HepG2 (cell line): ENCODE measurements at regions not wholly inside any gene's neighbourhood (a gene's known extent, or its start where the extent isn't known, plus 50 kb on each side); places are given as distances from the start of the nearest gene placed in this dataset.

Experiments used
- ATAC-seq: fragments of 200-7000 bp; cut with Tn5 transposase; 3 replicates; pipeline ENCODE4 v1.9.1; 2020; ENCODE audit warnings: mild to moderate bottlenecking, moderate library complexity
- BruUV-seq: library from RNA; stranded (reverse); fragments of 400-500 nt; replicated peaks from 2 replicates; lab custom pipeline; 2021; lab: Mats Ljungman, UMichigan
- CTCF ChIA-PET: fragments of 300-600 bp; formaldehyde crosslinking; extraction: SDS; loops from one replicate; lab custom pipeline; 2021; ENCODE audit warnings: low total read pairs, inconsistent platforms, low intra/inter-chr PET ratio; lab: Yijun Ruan, JAX
- POLR2A ChIA-PET: fragments of 350-600 bp; sonication (Branson Sonifier 250); formaldehyde crosslinking; loops from one replicate; lab custom pipeline; 2020; ENCODE audit warnings: antibody characterized with exemption, inconsistent platforms; lab: Yijun Ruan, JAX
- DNase-seq: peaks from one replicate; pipeline ENCODE4 v3.0.0-alpha.2; 2015; ENCODE audit warnings: low spot score
- FAIRE-seq: peaks from 3 replicates; lab custom pipeline; 2011; peaks lifted over from hg19 to GRCh38; lab: Jason Lieb, UNC
- H2AFZ ChIP-seq: one replicate; pipeline ENCODE4 v1.6.1; 2011; ENCODE audit warnings: low read length, inconsistent platforms
- H3K27ac ChIP-seq: fragments of 300-600 bp; 3 replicates; pipeline ENCODE4 v1.8.0; 2011; ENCODE audit warnings: mixed run types, mild to moderate bottlenecking, mixed read lengths, low read length, inconsistent platforms; ENCODE audit not compliant: insufficient read depth; ENCODE audit errors: extremely low read length
- H3K27me3 ChIP-seq, 2 experiments: fragments of 200-600 bp in 1 of 2; 2 replicates in 1 of 2; 3 replicates in 1 of 2; pipeline versions ENCODE4 v1.6.0 to v1.8.0; 2011; ENCODE audit warnings: low read length in 2 of 2, mild to moderate bottlenecking in 2 of 2, moderate library complexity in 2 of 2, inconsistent platforms in 1 of 2; ENCODE audit not compliant: insufficient read depth in 2 of 2, control insufficient read depth in 1 of 2
- H3K36me3 ChIP-seq, 2 experiments: fragments of 200-600 bp in 1 of 2; replicated peaks in 1 of 2; 2 replicates in 1 of 2; 3 replicates in 1 of 2; pipeline versions ENCODE4 v1.5.1 to v1.8.0; 2011; ENCODE audit warnings: low read length in 2 of 2, inconsistent platforms in 1 of 2; ENCODE audit not compliant: insufficient read depth in 2 of 2, control insufficient read depth in 1 of 2
- H3K4me1 ChIP-seq: 2 replicates; pipeline ENCODE4 v1.5.1; 2012; ENCODE audit warnings: low read length, inconsistent platforms; ENCODE audit not compliant: insufficient read depth
- H3K4me2 ChIP-seq: 2 replicates; pipeline ENCODE4 v1.6.0; 2011; ENCODE audit warnings: low read depth, low read length, inconsistent platforms
- H3K4me3 ChIP-seq, 3 experiments: fragments of 200-600 bp in 1 of 3; sonication (generic), shearing (Covaris generic) in 1 of 3; replicated peaks in 1 of 3; 2 replicates each; pipeline ENCODE4 v1.5.1; 2011 to 2016; ENCODE audit warnings: low read length in 3 of 3, inconsistent platforms in 2 of 3, low read depth in 2 of 3, mild to moderate bottlenecking in 2 of 3, control low read depth in 1 of 3, mixed read lengths in 1 of 3; ENCODE audit not compliant: insufficient read depth in 1 of 3
- H3K79me2 ChIP-seq: one replicate; pipeline ENCODE4 v1.6.1; 2011; ENCODE audit warnings: low read length, inconsistent platforms; ENCODE audit not compliant: insufficient read depth
- H3K9ac ChIP-seq: 2 replicates; pipeline ENCODE4 v1.6.0; 2011; ENCODE audit warnings: mild to moderate bottlenecking, low read depth, low read length, inconsistent platforms; ENCODE audit not compliant: insufficient read depth
- H3K9me3 ChIP-seq: 2 replicates; pipeline ENCODE4 v1.5.1; 2012; ENCODE audit warnings: mild to moderate bottlenecking, low read length
- H4K20me1 ChIP-seq: 2 replicates; pipeline ENCODE4 v1.6.0; 2011; ENCODE audit warnings: inconsistent platforms, mild to moderate bottlenecking, low read length, moderate library complexity; ENCODE audit not compliant: insufficient read depth
- ARNT ChIP-seq: fragments of 450-650 bp; IDR thresholded peaks from 2 replicates; pipeline ENCODE4 v1.6.1; 2017
- CREB1 ChIP-seq, 2 experiments: fragments of 450-650 bp in 1 of 2; IDR thresholded peaks; 2 replicates each; pipeline ENCODE4 v1.6.1; 2016 to 2017; ENCODE audit warnings: control low read depth in 1 of 2, mild to moderate bottlenecking in 1 of 2, missing compliant biosample characterization in 1 of 2, missing genetic modification characterization in 1 of 2
- FOXC1 ChIP-seq: sonication (generic); formaldehyde crosslinking; IDR thresholded peaks from 2 replicates; pipeline ENCODE4 v1.8.0; 2022; ENCODE audit warnings: mild to moderate bottlenecking, missing genetic modification reagents, borderline replicate concordance
- KDM5A ChIP-seq: fragments of 200-600 bp; sonication (generic); IDR thresholded peaks from 2 replicates; pipeline ENCODE4 v1.7.0; 2018; ENCODE audit warnings: antibody characterized with exemption, mild to moderate bottlenecking, low read length, borderline replicate concordance
- KLF9 ChIP-seq: IDR thresholded peaks from 2 replicates; pipeline ENCODE4 v1.6.1; 2016; ENCODE audit warnings: low read depth
- MBNL3 ChIP-seq: fragments of 250-450 bp; sonication (Bioruptor Pico); conservative IDR thresholded peaks from 2 replicates; pipeline ENCODE4 v1.8.0; 2022; ENCODE audit warnings: mild to moderate bottlenecking, inconsistent platforms
- MXI1 ChIP-seq: IDR thresholded peaks from 3 replicates; pipeline ENCODE4 v1.6.1; 2012; ENCODE audit warnings: low read depth, low read length, inconsistent platforms, borderline replicate concordance
- NFKB2 ChIP-seq: sonication (generic); formaldehyde crosslinking; IDR thresholded peaks from 2 replicates; pipeline ENCODE4 v1.4.0; 2020; ENCODE audit warnings: missing genetic modification reagents, borderline replicate concordance
- PRDM15 ChIP-seq: sonication (generic); formaldehyde crosslinking; IDR thresholded peaks from 2 replicates; pipeline ENCODE4 v1.4.0; 2020; ENCODE audit warnings: missing genetic modification reagents
- RERE ChIP-seq: IDR thresholded peaks from 2 replicates; pipeline ENCODE4 v1.6.1; 2016; ENCODE audit warnings: low read depth, missing genetic modification reagents, missing compliant biosample characterization
- SALL1 ChIP-seq: sonication (generic); formaldehyde crosslinking; IDR thresholded peaks from 2 replicates; pipeline ENCODE4 v1.8.0; 2022; ENCODE audit warnings: mild to moderate bottlenecking, missing genetic modification reagents
- TRIM22 ChIP-seq: fragments of 450-650 bp; IDR thresholded peaks from 2 replicates; pipeline ENCODE4 v1.6.1; 2017
- ZNF232 ChIP-seq: sonication (generic); formaldehyde crosslinking; IDR thresholded peaks from 2 replicates; pipeline ENCODE4 v1.4.0; 2020; ENCODE audit warnings: missing genetic modification reagents, borderline replicate concordance
- ZNF547 ChIP-seq: sonication (generic); formaldehyde crosslinking; IDR thresholded peaks from 2 replicates; pipeline ENCODE4 v1.5.1; 2020; ENCODE audit warnings: mild to moderate bottlenecking, missing genetic modification reagents
- ZNF724P ChIP-seq: sonication (generic); formaldehyde crosslinking; IDR thresholded peaks from 2 replicates; pipeline ENCODE4 v1.8.0; 2022; ENCODE audit warnings: missing genetic modification reagents, borderline replicate concordance
- WGBS: methylation state at CpG from one replicate; pipeline ENCODE4 v1.1.6; 2017; ENCODE audit warnings: low lambda C conversion rate; 5-methylcytosine and 5-hydroxymethylcytosine counted together
- in situ Hi-C: cut with HindIII; loops from 2 replicates; pipeline ENCODE4 v1.10.0; 2017; ENCODE audit warnings: low pct_unique_long_range_greater_than_20kb; ENCODE audit not compliant: extremely low pct_ligation_motif_present
- intact Hi-C: fragments of 100-400 bp; cut with micrococcal nuclease; formaldehyde crosslinking; loops from one replicate; pipeline ENCODE4 v1.10.0; 2022; ENCODE audit not compliant: unreplicated experiment

- H2AFZ ChIP-seq: no peak overlapping the region
- in situ Hi-C loops (loop anchor here (25.0 kb wide), 1 partner anchor 450 kb away; no protein-coding TSS in a partner anchor), intact Hi-C loops (no loop called here)
- ChIA-PET CTCF (no interaction called here), POLR2A (no interaction called here)
- H3K79me2 ChIP-seq: no peaks in the 10 kb centered on the region
- H3K9ac ChIP-seq: no peak overlapping the region
- H3K27ac ChIP-seq: no peak overlapping the region
- no peaks in the 10 kb centered on the region for H3K36me3 ChIP-seq
- ATAC-seq (no peak), DNase-seq (no peak), FAIRE-seq (no peak)
- H3K4me3 ChIP-seq: no peak overlapping the region
- H3K4me2 ChIP-seq: no peak overlapping the region
- no peaks in the 10 kb centered on the region for H4K20me1 ChIP-seq
- H3K4me1 ChIP-seq: peaks cover 11% of the 10 kb centered on the region
- BruUV-seq: no TSS peak
- no peaks in the 10 kb centered on the region for H3K9me3 ChIP-seq
- WGBS: 63% methylated on average over 7 of the region's 7 CpGs
- H3K27me3 ChIP-seq: no peaks in the 10 kb centered on the region
- TF ChIP-seq MBNL3 (CRISPR knock-in tag) (no peak), PRDM15 (CRISPR knock-in tag) (no peak), KLF9 (no peak), ZNF547 (CRISPR knock-in tag) (no peak), TRIM22 (no peak), RERE (CRISPR knock-in tag) (no peak), ARNT (no peak), FOXC1 (CRISPR knock-in tag) (no peak), ZNF724P (no peak), NFKB2 (CRISPR knock-in tag) (no peak), SALL1 (CRISPR knock-in tag) (no peak), ZNF232 (CRISPR knock-in tag) (no peak), CREB1 (IDR thresholded peaks at IDR 0.05) (no peak), CREB1 (CRISPR knock-in tag; IDR thresholded peaks at IDR 0.05) (no peak), MXI1 (no peak), KDM5A (no peak)
Measured at GRCh38 chr2:191512216-191512835, 165.6 kb upstream of the NABP1 start.
